Aorta (tissue), 5 donors: ENCODE measurements at regions not wholly inside any gene's neighbourhood (a gene's known extent, or its start where the extent isn't known, plus 50 kb on each side); places are given as distances from the start of the nearest gene placed in this dataset.
A peak's percentile ranks its signal among the peaks of the same experiment; 100 is the strongest.
"Not testable (repeated sequence)": the region's sequence is repeated elsewhere in the genome, so short reads cannot be mapped to it uniquely, and the experiment has no call there.

Source experiments
- ATAC-seq: fragments of 200-7000 bp; cut with Tn5 transposase; one replicate; pipeline ENCODE4 v1.9.1; 2022; ENCODE audit warnings: moderate library complexity; ENCODE audit not compliant: low FRiP score
- DNase-seq, 2 donors: peaks; one replicate each; pipeline ENCODE4 v3.0.0-alpha.2; 2020
- H3K27ac ChIP-seq, 2 donors: one replicate each; pipeline ENCODE4 v1.5.1; 2013; ENCODE audit warnings: low read length in 2 of 2, mild to moderate bottlenecking in 2 of 2, moderate library complexity in 2 of 2, control low read depth in 1 of 2, inconsistent platforms in 1 of 2, low read depth in 1 of 2
- H3K27me3 ChIP-seq, 2 donors: one replicate each; pipeline ENCODE4 v1.6.1; 2013; ENCODE audit warnings: control low read depth in 1 of 2, low read length in 1 of 2, mild to moderate bottlenecking in 1 of 2, moderate library complexity in 1 of 2; ENCODE audit not compliant: insufficient read depth in 2 of 2, control insufficient read depth in 1 of 2
- H3K36me3 ChIP-seq, 2 donors: one replicate each; pipeline ENCODE4 v1.6.1; 2013; ENCODE audit warnings: control low read depth in 1 of 2, low read length in 1 of 2, mild to moderate bottlenecking in 1 of 2; ENCODE audit not compliant: insufficient read depth in 2 of 2, control insufficient read depth in 1 of 2
- H3K4me1 ChIP-seq, 2 donors: one replicate each; pipeline ENCODE4 v1.6.1; 2013; ENCODE audit warnings: low read length in 2 of 2, control low read depth in 1 of 2, mild to moderate bottlenecking in 1 of 2, moderate library complexity in 1 of 2; ENCODE audit not compliant: insufficient read depth in 2 of 2, control insufficient read depth in 1 of 2
- H3K4me3 ChIP-seq, 2 donors: one replicate each; pipeline ENCODE4 v1.5.1; 2013; ENCODE audit warnings: low read length in 2 of 2, control low read depth in 1 of 2, mild to moderate bottlenecking in 1 of 2
- H3K9me3 ChIP-seq: one replicate; pipeline ENCODE4 v1.6.1; 2013; ENCODE audit warnings: mild to moderate bottlenecking, low read length; ENCODE audit not compliant: control insufficient read depth
- WGBS, 2 donors: extraction: QIAGEN DNeasy Blood & Tissue Kit; methylation state at CpG; one replicate each; pipeline ENCODE4 v1.1.7; 2013; 5-methylcytosine and 5-hydroxymethylcytosine counted together
- intact Hi-C, 2 donors: fragments of 100-400 bp; cut with DNase I; formaldehyde crosslinking; loops; one replicate each; pipeline versions ENCODE4 v1.14.2 to v1.15.0; 2022
- donor health status: healthy with polysubstance abuse.
- donor health status: Bipolar disorder and iron deficiency.
- donor health status: DM: no; HTN: no; CAD: no.
- donor health status: DM: no; HTN: no; CAD: no.
- donor health status: DM: yes; HTN: yes; CAD: no.

GRCh38 chr13:44842158-44842557 is 147.1 kb downstream of the NUFIP1 start:
- intact Hi-C loops: loop anchor here in 1 of 2 donors (10.0 kb wide), 1 partner anchor 117 kb away; no protein-coding TSS in a partner anchor

DNA sequence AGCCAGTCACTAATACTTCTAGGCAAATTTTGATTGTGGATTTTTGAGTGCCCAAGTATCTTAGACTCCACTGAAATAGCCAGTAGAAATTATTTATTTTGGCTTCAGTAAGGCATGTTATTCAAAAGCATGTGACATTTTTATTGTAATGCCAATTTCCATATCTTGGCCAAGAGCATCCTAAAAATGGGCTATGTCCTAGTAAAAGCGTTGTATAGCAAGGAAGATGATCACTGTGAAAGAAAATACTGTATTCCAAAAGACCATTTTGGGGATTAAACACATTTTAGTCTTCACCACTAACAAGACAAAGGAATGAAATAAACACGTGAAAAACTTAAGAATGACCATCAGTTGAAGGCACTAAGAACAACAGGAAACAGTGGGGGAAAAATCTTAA is 149.1 kb downstream of the NUFIP1 start:
- intact Hi-C loops: loop anchor here in 1 of 2 donors (10.0 kb wide), 1 partner anchor 115 kb away; no protein-coding TSS in a partner anchor
- ATAC-seq (no peak), DNase-seq (no peak)
- peaks cover 0 to 4% of the 10 kb centered on the region in 2 donors for H3K4me1 ChIP-seq
- no peaks in the 10 kb centered on the region for H3K36me3 ChIP-seq
- WGBS, 2 donors: 1% methylated on average over 2 of the region's 2 CpGs
- H3K4me3 ChIP-seq: no peak overlapping the region
- no peaks in the 10 kb centered on the region for H3K9me3 ChIP-seq
- peak overlapping the region in 1 of 2 donors; percentile 44 for H3K27ac ChIP-seq
- no peaks in the 10 kb centered on the region for H3K27me3 ChIP-seq

More at GRCh38 chr13:44842158-44842557, 147.1 kb downstream of the NUFIP1 start:
- peak overlapping the region; percentile 52 to 89 for H3K27ac ChIP-seq
- H3K4me1 ChIP-seq: peaks cover 0 to 4% of the 10 kb centered on the region in 2 donors
- no peaks in the 10 kb centered on the region for H3K36me3 ChIP-seq
- no peaks in the 10 kb centered on the region for H3K27me3 ChIP-seq
- ATAC-seq (no peak), DNase-seq (no peak)
- no peak overlapping the region for H3K4me3 ChIP-seq
- 8 to 19% methylated on average over 1 of the region's 1 CpG for WGBS, 2 donors
- no peaks in the 10 kb centered on the region for H3K9me3 ChIP-seq

DNA sequence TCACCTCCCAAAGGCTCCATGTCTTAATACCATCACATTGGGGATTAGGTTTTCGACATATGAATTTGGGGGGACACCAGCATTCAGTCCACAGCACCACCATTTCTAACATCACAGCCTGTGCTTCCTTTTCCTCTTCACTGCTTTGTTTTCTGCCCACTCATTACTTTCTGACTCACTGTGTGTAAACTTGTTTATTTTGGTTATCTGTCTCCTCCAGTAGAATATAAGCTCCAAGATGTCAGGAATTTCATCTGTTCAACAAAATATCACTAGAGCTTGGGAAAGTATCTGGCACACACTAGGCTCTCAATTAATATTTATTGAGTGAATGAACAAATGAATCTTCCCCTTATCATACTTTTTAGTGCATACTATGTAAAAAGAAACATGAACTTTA is 152.0 kb downstream of the NUFIP1 start:
- H3K9me3 ChIP-seq: no peaks in the 10 kb centered on the region
- intact Hi-C loops: no loop called here
- no peaks in the 10 kb centered on the region for H3K27me3 ChIP-seq
- ATAC-seq (no peak), DNase-seq (no peak)
- H3K27ac ChIP-seq: no peak overlapping the region
- 86 to 94% methylated on average over 1 of the region's 1 CpG for WGBS, 2 donors
- H3K4me3 ChIP-seq: no peak overlapping the region
- H3K36me3 ChIP-seq: no peaks in the 10 kb centered on the region
- H3K4me1 ChIP-seq: no peaks in the 10 kb centered on the region

- H3K4me3 ChIP-seq: no peak overlapping the region
- H3K9me3 ChIP-seq: no peaks in the 10 kb centered on the region
- 83 to 84% methylated on average over 4 of the region's 4 CpGs for WGBS, 2 donors
- ATAC-seq: no peak
- no peaks in the 10 kb centered on the region for H3K36me3 ChIP-seq
- no peaks in the 10 kb centered on the region for H3K27me3 ChIP-seq
- intact Hi-C loops: no loop called here
- H3K4me1 ChIP-seq: no peaks in the 10 kb centered on the region
- no peak overlapping the region for H3K27ac ChIP-seq
- DNase-seq: no peak
Observed at GRCh38 chr13:44834404-44834803, 154.9 kb downstream of the NUFIP1 start.

DNA sequence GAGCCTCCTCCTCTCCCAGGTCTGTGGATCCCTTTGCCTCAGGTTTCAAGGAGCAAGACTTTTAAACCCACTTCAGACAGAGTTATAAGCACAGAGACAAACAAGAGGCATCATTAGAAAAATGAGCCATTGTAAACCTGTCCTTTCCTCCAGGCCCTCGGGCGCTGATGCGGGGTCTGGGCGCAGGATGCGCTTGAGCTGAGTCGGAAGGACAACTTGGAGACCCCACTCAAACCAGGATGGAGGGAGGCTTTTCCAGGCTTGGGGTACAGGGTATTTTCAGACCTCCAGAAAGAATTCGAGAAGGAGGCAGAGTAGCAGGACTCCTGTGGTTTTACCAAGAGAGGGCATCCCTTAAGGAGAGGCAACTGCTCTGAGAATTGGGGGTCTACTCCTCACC is 155.6 kb downstream of the NUFIP1 start:
- Histone ChIP-seq H3K4me3 (no peak overlapping the region), H3K36me3 (no peaks in the 10 kb centered on the region), H3K4me1 (no peaks in the 10 kb centered on the region), H3K27ac (no peak overlapping the region), H3K27me3 (no peaks in the 10 kb centered on the region), H3K9me3 (no peaks in the 10 kb centered on the region)
- 96 to 97% methylated on average over 7 of the region's 7 CpGs for WGBS, 2 donors
- no peak for DNase-seq
- no peak for ATAC-seq
- intact Hi-C loops: no loop called here

- 84 to 91% methylated on average over 4 of the region's 4 CpGs for WGBS, 2 donors
- H3K27me3 ChIP-seq: no peaks in the 10 kb centered on the region
- no peaks in the 10 kb centered on the region for H3K36me3 ChIP-seq
- no peak overlapping the region for H3K4me3 ChIP-seq
- H3K27ac ChIP-seq: no peak overlapping the region
- intact Hi-C loops: no loop called here
- no peaks in the 10 kb centered on the region for H3K4me1 ChIP-seq
- DNase-seq (no peak), ATAC-seq (no peak)
- H3K9me3 ChIP-seq: no peaks in the 10 kb centered on the region
Observed at GRCh38 chr13:44833139-44833538, 156.1 kb downstream of the NUFIP1 start.

- Histone ChIP-seq H3K4me3 (no peak overlapping the region), H3K27ac (no peak overlapping the region), H3K27me3 (no peaks in the 10 kb centered on the region), H3K36me3 (no peaks in the 10 kb centered on the region), H3K9me3 (no peaks in the 10 kb centered on the region), H3K4me1 (no peaks in the 10 kb centered on the region)
- no peak for DNase-seq
- WGBS, 2 donors: 96 to 98% methylated on average over 11 of the region's 11 CpGs
- no peak for ATAC-seq
- intact Hi-C loops: no loop called here
Observed at GRCh38 chr13:44826591-44827350, 162.5 kb downstream of the NUFIP1 start.

DNA sequence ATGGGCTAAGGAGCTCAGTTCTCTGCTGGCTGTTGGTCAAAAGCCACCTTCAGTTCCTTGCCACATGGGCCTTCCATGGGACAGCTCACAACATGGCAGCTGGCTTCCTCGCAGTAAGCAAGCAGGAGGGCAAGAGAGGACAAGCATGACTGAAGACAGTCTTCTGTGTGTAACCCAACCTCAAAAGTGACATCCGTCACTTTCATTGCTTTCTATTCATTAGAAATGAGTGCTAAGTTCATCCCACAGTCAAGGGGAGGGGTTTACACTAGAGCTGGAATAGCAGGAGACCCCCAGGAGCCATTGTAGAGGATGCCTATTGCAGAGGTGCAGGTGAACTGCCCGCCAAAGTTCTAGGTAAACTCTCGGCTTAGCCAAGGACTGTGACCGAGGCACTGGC is 163.3 kb downstream of the NUFIP1 start:
- no peaks in the 10 kb centered on the region for H3K27me3 ChIP-seq
- H3K36me3 ChIP-seq: no peaks in the 10 kb centered on the region
- H3K9me3 ChIP-seq: no peaks in the 10 kb centered on the region
- WGBS, 2 donors: 96 to 97% methylated on average over 5 of the region's 5 CpGs
- no peaks in the 10 kb centered on the region for H3K4me1 ChIP-seq
- intact Hi-C loops: no loop called here
- no peak overlapping the region for H3K27ac ChIP-seq
- no peak overlapping the region for H3K4me3 ChIP-seq
- ATAC-seq: no peak
- no peak for DNase-seq

- H3K27me3 ChIP-seq, DNase-seq, ATAC-seq, H3K36me3 ChIP-seq, H3K9me3 ChIP-seq, H3K27ac ChIP-seq, H3K4me3 ChIP-seq, intact Hi-C loops, H3K4me1 ChIP-seq: not testable (repeated sequence)
- WGBS, 2 donors: 94 to 96% methylated on average over 7 of the region's 7 CpGs
Observed at GRCh38 chr13:44823555-44823954, 165.7 kb downstream of the NUFIP1 start.
